Activated CD8-positive, alpha-beta T cell treated with anti-CD3 and anti-CD28 coated beads for 36 hours (primary cell): ENCODE measurements at regions not wholly inside any gene's neighbourhood (a gene's known extent, or its start where the extent isn't known, plus 50 kb on each side); places are given as distances from the start of the nearest gene placed in this dataset.
"Not testable (repeated sequence)": the region's sequence is repeated elsewhere in the genome, so short reads cannot be mapped to it uniquely, and the experiment has no call there.

Source experiments
- ATAC-seq: fragments of 200-7000 bp; cut with Tn5 transposase; one replicate; pipeline ENCODE4 v1.10.0; 2021; ENCODE audit warnings: mild to moderate bottlenecking, moderate library complexity
- CTCF ChIA-PET: fragments of 350-600 bp; sonication (Branson Sonifier 250); formaldehyde crosslinking; loops from one replicate; lab custom pipeline; 2021; ENCODE audit warnings: antibody characterized with exemption; lab: Charles Lee
- POLR2A ChIA-PET: fragments of 350-600 bp; sonication (Branson Sonifier 250); formaldehyde crosslinking; loops from one replicate; lab custom pipeline; 2021; ENCODE audit warnings: antibody characterized with exemption; lab: Charles Lee
- DNase-seq: peaks from one replicate; pipeline ENCODE4 v3.0.0-alpha.2; 2020
- H3K27ac Mint-ChIP-seq: one replicate; pipeline ENCODE4 v1.8.0; 2021; ENCODE audit warnings: mild to moderate bottlenecking, mixed read lengths
- H3K27me3 Mint-ChIP-seq: one replicate; pipeline ENCODE4 v1.8.0; 2021; ENCODE audit warnings: mixed read lengths
- H3K36me3 Mint-ChIP-seq: one replicate; pipeline ENCODE4 v1.8.0; 2021; ENCODE audit warnings: low read depth, mixed read lengths
- H3K4me1 Mint-ChIP-seq: one replicate; pipeline ENCODE4 v1.8.0; 2021; ENCODE audit warnings: low read depth, mixed read lengths
- H3K4me3 Mint-ChIP-seq: one replicate; pipeline ENCODE4 v1.8.0; 2021; ENCODE audit warnings: mild to moderate bottlenecking, moderate library complexity, mixed read lengths
- H3K9me3 Mint-ChIP-seq: one replicate; pipeline ENCODE4 v1.8.0; 2021; ENCODE audit warnings: mixed read lengths
- intact Hi-C: fragments of 100-400 bp; cut with micrococcal nuclease; formaldehyde crosslinking; loops from one replicate; pipeline ENCODE4 v1.10.0; 2022
- TF ChIP-seq, protein P1 (sequence below): fragments of 200-600 bp; IDR thresholded peaks from one replicate; pipeline ENCODE4 v1.8.0; 2022; ENCODE audit warnings: antibody characterized with exemption, mild to moderate bottlenecking

DNA sequence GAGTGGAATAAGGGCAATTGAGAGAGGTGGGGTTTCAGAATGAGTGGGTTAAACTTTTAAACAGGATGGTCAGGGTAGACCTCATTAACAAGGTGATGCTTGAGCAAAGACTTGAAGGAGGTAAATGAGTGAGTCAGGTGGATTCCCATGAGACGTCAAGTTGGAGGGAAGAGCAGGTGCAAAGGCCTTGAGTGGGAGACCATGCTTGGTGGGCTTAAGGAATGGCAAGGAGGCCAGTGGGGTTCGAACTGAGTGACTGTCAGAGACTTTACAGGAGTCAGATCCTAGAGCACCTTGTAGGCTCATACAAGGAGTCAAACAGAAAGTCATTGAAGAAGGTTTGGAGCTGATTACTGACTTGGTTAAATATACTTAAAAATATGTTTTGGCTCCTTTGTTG lies 284.1 kb downstream of the CYRIA start:
- no peaks in the 10 kb centered on the region for H3K36me3 Mint-ChIP-seq
- no peak overlapping the region for H3K4me3 Mint-ChIP-seq
- no peaks in the 10 kb centered on the region for H3K4me1 Mint-ChIP-seq
- TF ChIP-seq, protein P1, sequence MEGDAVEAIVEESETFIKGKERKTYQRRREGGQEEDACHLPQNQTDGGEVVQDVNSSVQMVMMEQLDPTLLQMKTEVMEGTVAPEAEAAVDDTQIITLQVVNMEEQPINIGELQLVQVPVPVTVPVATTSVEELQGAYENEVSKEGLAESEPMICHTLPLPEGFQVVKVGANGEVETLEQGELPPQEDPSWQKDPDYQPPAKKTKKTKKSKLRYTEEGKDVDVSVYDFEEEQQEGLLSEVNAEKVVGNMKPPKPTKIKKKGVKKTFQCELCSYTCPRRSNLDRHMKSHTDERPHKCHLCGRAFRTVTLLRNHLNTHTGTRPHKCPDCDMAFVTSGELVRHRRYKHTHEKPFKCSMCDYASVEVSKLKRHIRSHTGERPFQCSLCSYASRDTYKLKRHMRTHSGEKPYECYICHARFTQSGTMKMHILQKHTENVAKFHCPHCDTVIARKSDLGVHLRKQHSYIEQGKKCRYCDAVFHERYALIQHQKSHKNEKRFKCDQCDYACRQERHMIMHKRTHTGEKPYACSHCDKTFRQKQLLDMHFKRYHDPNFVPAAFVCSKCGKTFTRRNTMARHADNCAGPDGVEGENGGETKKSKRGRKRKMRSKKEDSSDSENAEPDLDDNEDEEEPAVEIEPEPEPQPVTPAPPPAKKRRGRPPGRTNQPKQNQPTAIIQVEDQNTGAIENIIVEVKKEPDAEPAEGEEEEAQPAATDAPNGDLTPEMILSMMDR = no peak
- no peak overlapping the region for H3K27ac Mint-ChIP-seq
- DNase-seq (no peak), ATAC-seq (no peak)
- no peaks in the 10 kb centered on the region for H3K27me3 Mint-ChIP-seq
- ChIA-PET POLR2A (no interaction called here), CTCF (no interaction called here)
- no peaks in the 10 kb centered on the region for H3K9me3 Mint-ChIP-seq
- intact Hi-C loops = no loop called here

DNA sequence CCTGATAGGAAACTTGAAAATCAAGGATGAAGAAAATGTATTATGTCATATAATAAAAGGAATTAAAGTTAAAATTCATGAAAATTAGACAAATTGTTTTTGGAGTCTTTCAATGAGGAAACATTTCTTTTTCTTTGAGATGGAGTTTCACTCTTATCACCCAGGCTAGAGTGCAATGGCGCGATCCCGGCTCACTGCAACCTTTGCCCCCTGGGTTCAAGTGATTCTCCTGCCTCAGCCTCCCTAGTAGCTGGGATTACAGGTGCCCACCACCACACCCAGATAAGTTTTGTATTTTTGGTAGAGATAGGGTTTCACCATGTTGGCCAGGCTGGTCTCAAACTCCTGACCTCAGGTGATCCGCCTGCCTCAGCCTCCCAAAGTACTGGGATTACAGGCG lies 285.7 kb downstream of the CYRIA start:
- intact Hi-C loops, DNase-seq, H3K27ac Mint-ChIP-seq, H3K9me3 Mint-ChIP-seq, H3K36me3 Mint-ChIP-seq, CTCF ChIA-PET, ATAC-seq, H3K4me1 Mint-ChIP-seq, H3K27me3 Mint-ChIP-seq, POLR2A ChIA-PET, H3K4me3 Mint-ChIP-seq: not testable (repeated sequence)

DNA sequence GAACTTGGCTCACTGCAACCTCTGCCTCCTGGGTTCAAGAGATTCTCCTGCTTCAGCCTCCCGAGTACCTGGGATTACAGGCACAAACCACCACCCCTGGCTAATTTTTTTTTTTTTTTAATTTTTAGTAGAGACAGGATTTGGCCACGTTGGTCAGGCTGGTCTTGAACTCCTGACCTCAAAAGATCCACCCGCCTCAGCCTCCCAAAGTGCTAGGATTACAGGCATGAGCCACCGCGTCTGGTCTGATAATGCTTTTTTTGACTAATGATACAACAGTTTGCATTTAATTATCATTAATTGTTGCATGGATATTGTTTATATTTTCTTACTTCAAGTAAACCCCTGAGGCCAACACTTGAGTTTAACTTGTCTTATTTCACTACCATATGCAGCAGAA lies 286.6 kb downstream of the CYRIA start:
- H3K27me3 Mint-ChIP-seq, CTCF ChIA-PET, ATAC-seq, H3K36me3 Mint-ChIP-seq, DNase-seq, H3K4me1 Mint-ChIP-seq, H3K9me3 Mint-ChIP-seq, POLR2A ChIA-PET, H3K27ac Mint-ChIP-seq, H3K4me3 Mint-ChIP-seq, intact Hi-C loops: not testable (repeated sequence)

DNA sequence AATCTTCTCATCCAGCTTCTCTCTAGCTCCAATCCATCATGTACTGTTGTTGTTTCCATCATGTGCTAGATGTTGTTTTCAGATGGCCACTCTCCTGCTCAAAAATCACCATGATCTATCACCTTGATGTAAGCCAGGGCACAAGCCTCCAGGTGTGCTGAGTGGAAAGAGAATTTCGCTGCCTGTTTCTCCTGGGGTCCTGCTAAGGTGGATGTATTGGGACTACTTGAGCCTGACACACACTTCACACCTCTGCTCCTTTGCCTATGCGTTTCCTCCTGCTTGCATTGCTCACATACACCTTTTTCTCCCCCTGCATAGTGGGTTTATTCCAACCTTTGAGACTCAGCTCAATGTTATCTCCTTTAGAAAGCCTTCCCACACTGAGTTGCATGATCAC lies 287.6 kb downstream of the CYRIA start:
- intact Hi-C loops = no loop called here
- ChIA-PET CTCF (no interaction called here), POLR2A (no interaction called here)
- Mint-ChIP-seq H3K4me3 (no peak overlapping the region), H3K27ac (no peak overlapping the region), H3K9me3 (no peaks in the 10 kb centered on the region), H3K4me1 (no peaks in the 10 kb centered on the region), H3K36me3 (no peaks in the 10 kb centered on the region), H3K27me3 (no peaks in the 10 kb centered on the region)
- TF ChIP-seq, protein P1 = no peak
- DNase-seq (no peak), ATAC-seq (no peak)

DNA sequence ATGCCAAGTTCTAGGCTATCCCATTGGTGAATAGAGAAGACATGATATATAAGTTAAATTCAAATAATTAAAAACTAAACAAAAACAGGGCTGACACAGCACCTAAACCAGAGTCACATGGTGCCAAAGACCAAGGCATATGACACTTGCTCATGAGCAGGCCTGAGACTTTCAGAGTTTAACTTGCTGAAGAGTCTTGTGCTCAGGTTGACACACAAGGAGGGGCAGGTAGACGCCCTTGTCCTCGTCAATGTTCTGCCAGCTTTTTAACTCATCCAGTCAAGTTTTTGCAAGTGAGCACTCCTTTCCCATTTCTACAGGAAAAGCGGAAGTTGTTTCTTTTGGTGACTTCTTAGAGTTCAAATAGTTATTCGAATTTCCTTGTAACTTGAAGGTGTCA lies 289.7 kb downstream of the CYRIA start:
- intact Hi-C loops = no loop called here
- DNase-seq (no peak), ATAC-seq (no peak)
- Mint-ChIP-seq H3K4me1 (no peaks in the 10 kb centered on the region), H3K36me3 (no peaks in the 10 kb centered on the region), H3K9me3 (no peaks in the 10 kb centered on the region), H3K27ac (no peak overlapping the region), H3K4me3 (no peak overlapping the region), H3K27me3 (no peaks in the 10 kb centered on the region)
- ChIA-PET CTCF (no interaction called here), POLR2A (no interaction called here)
- TF ChIP-seq, protein P1 = no peak

DNA sequence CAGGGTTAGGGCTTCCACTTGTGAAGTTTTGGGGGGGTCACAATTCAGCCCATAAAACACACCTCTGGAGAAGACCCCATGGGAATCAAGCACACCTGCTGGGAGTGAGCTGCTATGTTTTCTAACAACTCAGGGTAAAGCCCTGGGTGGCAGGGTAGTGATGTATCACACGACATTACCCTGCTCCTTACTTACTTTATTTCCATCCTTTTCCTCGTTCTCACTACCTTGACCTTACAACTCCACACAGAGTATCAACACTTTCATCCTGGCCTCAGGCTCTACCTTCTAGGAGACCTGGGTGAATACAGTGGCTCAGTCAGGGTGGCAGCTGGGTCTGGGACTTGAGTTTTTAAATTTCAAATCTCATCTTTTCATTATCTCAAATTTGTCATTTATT lies 290.3 kb downstream of the CYRIA start:
- H3K4me3 Mint-ChIP-seq = no peak overlapping the region
- CTCF ChIA-PET = no interaction called here
- intact Hi-C loops = no loop called here
- no peak overlapping the region for H3K27ac Mint-ChIP-seq
- no peaks in the 10 kb centered on the region for H3K36me3 Mint-ChIP-seq
- TF ChIP-seq, protein P1 = no peak
- H3K27me3 Mint-ChIP-seq = no peaks in the 10 kb centered on the region
- no peaks in the 10 kb centered on the region for H3K4me1 Mint-ChIP-seq
- POLR2A ChIA-PET = no interaction called here
- DNase-seq = no peak
- no peak for ATAC-seq
- no peaks in the 10 kb centered on the region for H3K9me3 Mint-ChIP-seq
